ENCODE measurements at regions not wholly inside any gene's neighbourhood (a gene's known extent, or its start where the extent isn't known, plus 50 kb on each side); places are given as distances from the start of the nearest gene placed in this dataset.

GRCh38 chr7:119748251-119748860 is 524.6 kb upstream of the KCND2 start:
- TF ChIP-seq CTCF (conservative IDR thresholded peaks at IDR 0.05; ENCODE audit: low read depth in 2 of 2) (no peak), REST (IDR thresholded peaks at IDR 0.05; ENCODE audit: unreplicated experiment) (no peak), JUNB (IDR thresholded peaks at IDR 0.05; ENCODE audit: unreplicated experiment) (no peak)

Measured in GM23338 (cell line).